OCI-LY1 (cell line): ENCODE measurements at regions not wholly inside any gene's neighbourhood (a gene's known extent, or its start where the extent isn't known, plus 50 kb on each side); places are given as distances from the start of the nearest gene placed in this dataset.

Experiments
- EZH2 ChIP-seq: fragments of 200-600 bp; sonication (generic), shearing (Covaris generic); IDR thresholded peaks from 2 replicates; pipeline ENCODE4 v1.8.0; 2017; ENCODE audit warnings: borderline replicate concordance, mixed run types, mild to moderate bottlenecking, antibody characterized with exemption, low read length, moderate library complexity, mixed read lengths
- TF ChIP-seq, protein P1 (sequence below): fragments of 200-600 bp; sonication (generic), shearing (Covaris generic); IDR thresholded peaks from 2 replicates; pipeline ENCODE4 v1.5.1; 2017; ENCODE audit warnings: mild to moderate bottlenecking, antibody characterized with exemption, low read length, moderate library complexity, mixed read lengths

GRCh38 chr13:80486402-80486801 is 145.5 kb upstream of the SPRY2 start:
- TF ChIP-seq, protein P1, sequence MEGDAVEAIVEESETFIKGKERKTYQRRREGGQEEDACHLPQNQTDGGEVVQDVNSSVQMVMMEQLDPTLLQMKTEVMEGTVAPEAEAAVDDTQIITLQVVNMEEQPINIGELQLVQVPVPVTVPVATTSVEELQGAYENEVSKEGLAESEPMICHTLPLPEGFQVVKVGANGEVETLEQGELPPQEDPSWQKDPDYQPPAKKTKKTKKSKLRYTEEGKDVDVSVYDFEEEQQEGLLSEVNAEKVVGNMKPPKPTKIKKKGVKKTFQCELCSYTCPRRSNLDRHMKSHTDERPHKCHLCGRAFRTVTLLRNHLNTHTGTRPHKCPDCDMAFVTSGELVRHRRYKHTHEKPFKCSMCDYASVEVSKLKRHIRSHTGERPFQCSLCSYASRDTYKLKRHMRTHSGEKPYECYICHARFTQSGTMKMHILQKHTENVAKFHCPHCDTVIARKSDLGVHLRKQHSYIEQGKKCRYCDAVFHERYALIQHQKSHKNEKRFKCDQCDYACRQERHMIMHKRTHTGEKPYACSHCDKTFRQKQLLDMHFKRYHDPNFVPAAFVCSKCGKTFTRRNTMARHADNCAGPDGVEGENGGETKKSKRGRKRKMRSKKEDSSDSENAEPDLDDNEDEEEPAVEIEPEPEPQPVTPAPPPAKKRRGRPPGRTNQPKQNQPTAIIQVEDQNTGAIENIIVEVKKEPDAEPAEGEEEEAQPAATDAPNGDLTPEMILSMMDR, result no peak
- TF ChIP-seq EZH2, result no peak
